Loucy (cell line): ENCODE measurements at regions not wholly inside any gene's neighbourhood (a gene's known extent, or its start where the extent isn't known, plus 50 kb on each side); places are given as distances from the start of the nearest gene placed in this dataset.

Source experiments
- H2AFZ ChIP-seq: fragments of 200-600 bp; sonication (generic); 2 replicates; pipeline ENCODE4 v1.6.0; 2016; ENCODE audit warnings: antibody characterized with exemption, mild to moderate bottlenecking, low read length, moderate library complexity
- H3F3A ChIP-seq: fragments of 200-600 bp; 2 replicates; pipeline ENCODE4 v1.6.0; 2016; ENCODE audit warnings: antibody characterized with exemption, low read depth, mild to moderate bottlenecking
- H3K27me3 ChIP-seq: fragments of 200-600 bp; sonication (generic); 2 replicates; pipeline ENCODE4 v1.6.1; 2014; ENCODE audit warnings: low read length, mild to moderate bottlenecking; ENCODE audit not compliant: insufficient read depth, poor library complexity, severe bottlenecking
- H3K36me3 ChIP-seq: fragments of 200-600 bp; sonication (generic); 2 replicates; pipeline ENCODE4 v1.6.1; 2016; ENCODE audit warnings: low read length; ENCODE audit not compliant: insufficient read depth
- H3K4me1 ChIP-seq: fragments of 200-600 bp; sonication (generic); 2 replicates; pipeline ENCODE4 v1.5.1; 2014; ENCODE audit warnings: low read length, mild to moderate bottlenecking; ENCODE audit not compliant: insufficient read depth, poor library complexity, severe bottlenecking
- H3K4me2 ChIP-seq: fragments of 200-600 bp; sonication (generic); 2 replicates; pipeline ENCODE4 v1.6.0; 2014; ENCODE audit warnings: antibody characterized with exemption, low read length, low read depth, mild to moderate bottlenecking; ENCODE audit not compliant: poor library complexity, severe bottlenecking
- H3K4me3 ChIP-seq: fragments of 200-600 bp; sonication (generic); 2 replicates; pipeline ENCODE4 v1.5.1; 2014; ENCODE audit warnings: low read length, mild to moderate bottlenecking, mixed read lengths; ENCODE audit not compliant: poor library complexity, severe bottlenecking
- H3K79me2 ChIP-seq: fragments of 200-600 bp; sonication (generic); 2 replicates; pipeline ENCODE4 v1.6.1; 2014; ENCODE audit warnings: low read length; ENCODE audit not compliant: insufficient read depth
- H3K9ac ChIP-seq: fragments of 200-600 bp; sonication (generic); 2 replicates; pipeline ENCODE4 v1.6.0; 2014; ENCODE audit warnings: mild to moderate bottlenecking, low read depth, low read length, moderate library complexity; ENCODE audit not compliant: poor library complexity, severe bottlenecking
- H3K9me2 ChIP-seq: fragments of 200-600 bp; sonication (generic); replicated peaks from 2 replicates; pipeline ENCODE4 v1.6.1; 2016; ENCODE audit warnings: low read depth, low read length, mixed read lengths
- H3K9me3 ChIP-seq: fragments of 200-600 bp; sonication (generic); 2 replicates; pipeline ENCODE4 v1.6.1; 2014; ENCODE audit warnings: mild to moderate bottlenecking, antibody characterized with exemption, low read length, low read depth; ENCODE audit not compliant: insufficient read depth
- H4K20me1 ChIP-seq: fragments of 200-600 bp; sonication (generic); 2 replicates; pipeline ENCODE4 v1.6.0; 2014; ENCODE audit warnings: antibody characterized with exemption, low read length, mild to moderate bottlenecking; ENCODE audit not compliant: insufficient read depth, poor library complexity, severe bottlenecking
- CTCF ChIP-seq: fragments of 200-600 bp; sonication (generic); conservative IDR thresholded peaks from 2 replicates; pipeline ENCODE4 v1.5.1; 2014; ENCODE audit warnings: mild to moderate bottlenecking, antibody characterized with exemption, low read length
- EZH2phosphoT487 ChIP-seq: fragments of 200-600 bp; IDR thresholded peaks from 2 replicates; pipeline ENCODE4 v1.6.1; 2018; ENCODE audit warnings: antibody characterized with exemption, mild to moderate bottlenecking, moderate library complexity, borderline replicate concordance

DNA sequence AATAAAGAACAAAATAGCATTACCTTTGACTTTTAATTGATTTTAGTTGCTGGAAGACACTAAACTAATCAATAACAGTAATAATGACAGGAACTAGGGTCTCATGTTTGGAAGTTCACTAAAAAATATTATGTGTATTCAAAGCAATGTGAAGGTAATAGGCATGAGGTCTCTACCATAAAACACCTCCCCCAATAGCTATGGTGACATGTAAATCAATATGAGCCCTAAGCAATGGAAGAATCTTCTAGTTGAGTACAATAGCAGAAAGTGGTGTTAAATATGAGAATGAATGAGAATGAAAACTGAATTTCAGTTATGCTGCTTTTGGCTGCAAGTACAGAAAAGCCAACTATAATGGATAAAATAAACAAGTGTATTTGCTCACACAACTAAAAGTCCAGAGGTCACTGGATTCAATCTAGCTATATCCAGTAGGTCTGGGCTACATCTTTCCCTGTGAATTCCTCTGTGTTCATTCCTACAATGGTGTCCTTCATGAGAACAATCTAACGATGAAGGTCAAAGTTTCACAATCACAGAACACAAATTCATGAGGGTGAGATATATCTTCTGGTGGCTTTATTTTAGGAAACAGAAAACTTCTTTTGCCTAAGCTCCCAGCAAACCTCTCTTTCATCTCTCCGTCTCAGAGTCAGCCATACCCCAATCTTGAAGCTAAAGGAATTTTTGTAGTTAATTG, 728.0 kb downstream of the FSCB start:
- H3K4me3 ChIP-seq, result no peak overlapping the region
- H3K36me3 ChIP-seq, result no peaks in the 10 kb centered on the region
- H3K4me2 ChIP-seq, result no peak overlapping the region
- no peak for TF ChIP-seq CTCF
- no peak for TF ChIP-seq EZH2phosphoT487
- no peaks in the 10 kb centered on the region for H3K9me3 ChIP-seq
- H3F3A ChIP-seq, result no peaks in the 10 kb centered on the region
- no peaks in the 10 kb centered on the region for H3K79me2 ChIP-seq
- H3K9me2 ChIP-seq, result no peaks in the 10 kb centered on the region
- H4K20me1 ChIP-seq, result no peaks in the 10 kb centered on the region
- H3K27me3 ChIP-seq, result no peaks in the 10 kb centered on the region
- H2AFZ ChIP-seq, result no peak overlapping the region
- H3K4me1 ChIP-seq, result no peaks in the 10 kb centered on the region
- H3K9ac ChIP-seq, result no peak overlapping the region

- Histone ChIP-seq H2AFZ (no peak overlapping the region), H4K20me1 (no peaks in the 10 kb centered on the region)
- no peak for TF ChIP-seq EZH2phosphoT487
- TF ChIP-seq CTCF, result no peak
Measured at GRCh38 chr14:43778570-43778936, 728.5 kb downstream of the FSCB start.

DNA sequence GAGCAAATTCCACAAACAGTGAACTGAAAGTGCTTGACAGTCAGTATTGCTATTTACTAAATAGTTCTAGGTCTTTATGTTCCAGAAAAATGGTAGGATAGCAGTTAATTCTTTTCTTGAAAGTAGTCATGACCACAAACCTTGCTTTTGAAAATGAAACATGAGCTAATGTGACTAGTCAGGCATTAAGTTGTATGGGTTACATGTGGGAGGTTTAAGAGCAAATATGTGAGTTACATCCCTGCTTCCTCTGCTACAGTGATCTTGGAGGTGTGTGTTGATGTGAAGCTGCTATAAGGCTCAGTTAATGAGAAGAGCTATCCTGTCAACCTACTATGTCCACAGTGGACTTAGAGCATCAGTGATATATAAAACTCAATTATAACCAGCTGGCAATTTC, 741.6 kb downstream of the FSCB start:
- H3K27me3 ChIP-seq, result no peaks in the 10 kb centered on the region
- H4K20me1 ChIP-seq, result no peaks in the 10 kb centered on the region
- H3K4me1 ChIP-seq, result no peaks in the 10 kb centered on the region
- no peak overlapping the region for H3K4me3 ChIP-seq
- H3K9me2 ChIP-seq, result no peaks in the 10 kb centered on the region
- H3K36me3 ChIP-seq, result no peaks in the 10 kb centered on the region
- no peaks in the 10 kb centered on the region for H3F3A ChIP-seq
- no peaks in the 10 kb centered on the region for H3K79me2 ChIP-seq
- no peak overlapping the region for H2AFZ ChIP-seq
- no peak overlapping the region for H3K9ac ChIP-seq
- no peaks in the 10 kb centered on the region for H3K9me3 ChIP-seq
- no peak for TF ChIP-seq EZH2phosphoT487
- no peak for TF ChIP-seq CTCF
- no peak overlapping the region for H3K4me2 ChIP-seq

More at GRCh38 chr14:43778570-43778936, 728.5 kb downstream of the FSCB start:
- Histone ChIP-seq H3K9ac (no peak overlapping the region), H3K27me3 (no peaks in the 10 kb centered on the region), H3K36me3 (no peaks in the 10 kb centered on the region), H3F3A (no peaks in the 10 kb centered on the region), H3K79me2 (no peaks in the 10 kb centered on the region), H3K4me3 (no peak overlapping the region), H3K4me2 (no peak overlapping the region), H3K9me3 (no peaks in the 10 kb centered on the region), H3K4me1 (no peaks in the 10 kb centered on the region), H3K9me2 (no peaks in the 10 kb centered on the region)
